ENCODE measurements at regions not wholly inside any gene's neighbourhood (a gene's known extent, or its start where the extent isn't known, plus 50 kb on each side); places are given as distances from the start of the nearest gene placed in this dataset.

DNA sequence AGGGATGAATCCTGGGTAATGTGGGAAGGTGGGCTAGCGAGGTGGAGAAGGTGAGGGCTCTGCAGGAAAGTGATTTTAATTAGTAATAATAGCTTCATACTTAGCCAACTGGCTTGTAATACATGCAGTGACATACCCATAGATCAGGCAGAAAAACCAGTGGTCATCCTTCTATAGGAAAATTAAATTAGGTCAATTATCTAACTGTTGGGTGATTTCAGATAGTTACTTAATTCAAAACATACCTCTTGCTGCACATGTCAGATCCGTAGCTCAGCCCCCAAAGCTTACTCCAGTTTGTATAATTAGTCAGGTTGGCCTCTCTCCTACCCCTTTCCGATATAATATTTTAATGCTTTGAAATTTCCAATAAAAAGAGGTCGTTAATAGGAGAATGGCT lies 137.0 kb downstream of the TMEM114 start:
- TF ChIP-seq, protein P1, sequence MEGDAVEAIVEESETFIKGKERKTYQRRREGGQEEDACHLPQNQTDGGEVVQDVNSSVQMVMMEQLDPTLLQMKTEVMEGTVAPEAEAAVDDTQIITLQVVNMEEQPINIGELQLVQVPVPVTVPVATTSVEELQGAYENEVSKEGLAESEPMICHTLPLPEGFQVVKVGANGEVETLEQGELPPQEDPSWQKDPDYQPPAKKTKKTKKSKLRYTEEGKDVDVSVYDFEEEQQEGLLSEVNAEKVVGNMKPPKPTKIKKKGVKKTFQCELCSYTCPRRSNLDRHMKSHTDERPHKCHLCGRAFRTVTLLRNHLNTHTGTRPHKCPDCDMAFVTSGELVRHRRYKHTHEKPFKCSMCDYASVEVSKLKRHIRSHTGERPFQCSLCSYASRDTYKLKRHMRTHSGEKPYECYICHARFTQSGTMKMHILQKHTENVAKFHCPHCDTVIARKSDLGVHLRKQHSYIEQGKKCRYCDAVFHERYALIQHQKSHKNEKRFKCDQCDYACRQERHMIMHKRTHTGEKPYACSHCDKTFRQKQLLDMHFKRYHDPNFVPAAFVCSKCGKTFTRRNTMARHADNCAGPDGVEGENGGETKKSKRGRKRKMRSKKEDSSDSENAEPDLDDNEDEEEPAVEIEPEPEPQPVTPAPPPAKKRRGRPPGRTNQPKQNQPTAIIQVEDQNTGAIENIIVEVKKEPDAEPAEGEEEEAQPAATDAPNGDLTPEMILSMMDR (IDR thresholded peaks at IDR 0.05; ENCODE audit: insufficient read depth, low read length, poor library complexity, severe bottlenecking), result no peak
- TF ChIP-seq EZH2phosphoT487 (conservative IDR thresholded peaks at IDR 0.05; ENCODE audit: low read length), result no peak
